Ovary (tissue), 7 donors: ENCODE measurements at regions not wholly inside any gene's neighbourhood (a gene's known extent, or its start where the extent isn't known, plus 50 kb on each side); places are given as distances from the start of the nearest gene placed in this dataset.
"Not testable (repeated sequence)": the region's sequence is repeated elsewhere in the genome, so short reads cannot be mapped to it uniquely, and the experiment has no call there.

Experiments
- DNase-seq, 5 donors: peaks; one replicate each; pipeline ENCODE4 v3.0.0-alpha.2; 2019 to 2020
- H3K27ac ChIP-seq, 2 donors: fragments of 200-600 bp; one replicate each; pipeline versions ENCODE4 v1.5.1 to v1.8.0; 2019 to 2022
- H3K27me3 ChIP-seq: fragments of 200-600 bp; one replicate; pipeline ENCODE4 v1.8.0; 2022
- H3K36me3 ChIP-seq: fragments of 200-600 bp; sonication (generic); one replicate; pipeline ENCODE4 v1.5.1; 2019
- H3K4me1 ChIP-seq: one replicate; pipeline ENCODE4 v1.8.1; 2013; ENCODE audit warnings: mild to moderate bottlenecking, moderate library complexity; ENCODE audit not compliant: insufficient read depth
- H3K4me3 ChIP-seq: fragments of 200-600 bp; sonication (generic); one replicate; pipeline ENCODE4 v1.5.1; 2017
- H3K9me3 ChIP-seq, 2 donors: fragments of 200-600 bp in 1 of 2; sonication (generic) in 1 of 2; one replicate each; pipeline versions ENCODE4 v1.5.1 to v1.8.1; 2013 to 2019; ENCODE audit warnings: mild to moderate bottlenecking in 1 of 2, moderate library complexity in 1 of 2
- EP300 ChIP-seq: sonication (generic); formaldehyde crosslinking; IDR thresholded peaks from one replicate; pipeline ENCODE4 v1.6.1; 2017; ENCODE audit warnings: antibody characterized with exemption
- POLR2A ChIP-seq: fragments of 450-650 bp; IDR thresholded peaks from one replicate; pipeline ENCODE4 v1.6.1; 2017; ENCODE audit warnings: antibody characterized with exemption, mild to moderate bottlenecking, moderate library complexity
- WGBS, 3 donors: extraction: QIAGEN DNeasy Blood & Tissue Kit in 1 of 3; methylation state at CpG; one replicate each; pipeline versions ENCODE4 v1.1.5 to v1.1.7; 2013 to 2017; 5-methylcytosine and 5-hydroxymethylcytosine counted together
- intact Hi-C, 4 donors: fragments of 100-400 bp; cut with DNase I; formaldehyde crosslinking; loops; one replicate each; pipeline versions ENCODE4 v1.11.0 to v1.15.1; 2022 to 2023
- TF ChIP-seq, protein P1 (sequence below), 3 donors: fragments of 450-650 bp in 2 of 3; fragments of 200-600 bp in 1 of 3; IDR thresholded peaks; one replicate each; pipeline versions ENCODE4 v1.5.1 to v1.8.0; 2016 to 2022; ENCODE audit warnings: antibody characterized with exemption in 3 of 3, mild to moderate bottlenecking in 1 of 3
- donor health status: DM: no; HTN: no; CAD: no; lungs with moderate emphysema.
- donor health status: DM: no; HTN: no; CAD: no.
- donor health status: Bipolar disorder and iron deficiency.
- donor health status: DM: no; HTN: no; CAD: no.
- donor health status: DM: yes; HTN: yes; CAD: no.

- H3K27me3 ChIP-seq, result no peaks in the 10 kb centered on the region
- H3K27ac ChIP-seq, result no peak overlapping the region
- H3K9me3 ChIP-seq, result no peaks in the 10 kb centered on the region
- H3K4me3 ChIP-seq, result no peak overlapping the region
- intact Hi-C loops, result no loop called here
- no peak for TF ChIP-seq POLR2A
- TF ChIP-seq, protein P1, sequence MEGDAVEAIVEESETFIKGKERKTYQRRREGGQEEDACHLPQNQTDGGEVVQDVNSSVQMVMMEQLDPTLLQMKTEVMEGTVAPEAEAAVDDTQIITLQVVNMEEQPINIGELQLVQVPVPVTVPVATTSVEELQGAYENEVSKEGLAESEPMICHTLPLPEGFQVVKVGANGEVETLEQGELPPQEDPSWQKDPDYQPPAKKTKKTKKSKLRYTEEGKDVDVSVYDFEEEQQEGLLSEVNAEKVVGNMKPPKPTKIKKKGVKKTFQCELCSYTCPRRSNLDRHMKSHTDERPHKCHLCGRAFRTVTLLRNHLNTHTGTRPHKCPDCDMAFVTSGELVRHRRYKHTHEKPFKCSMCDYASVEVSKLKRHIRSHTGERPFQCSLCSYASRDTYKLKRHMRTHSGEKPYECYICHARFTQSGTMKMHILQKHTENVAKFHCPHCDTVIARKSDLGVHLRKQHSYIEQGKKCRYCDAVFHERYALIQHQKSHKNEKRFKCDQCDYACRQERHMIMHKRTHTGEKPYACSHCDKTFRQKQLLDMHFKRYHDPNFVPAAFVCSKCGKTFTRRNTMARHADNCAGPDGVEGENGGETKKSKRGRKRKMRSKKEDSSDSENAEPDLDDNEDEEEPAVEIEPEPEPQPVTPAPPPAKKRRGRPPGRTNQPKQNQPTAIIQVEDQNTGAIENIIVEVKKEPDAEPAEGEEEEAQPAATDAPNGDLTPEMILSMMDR (IDR thresholded peaks at IDR 0.05), result no peak
- no peak for TF ChIP-seq EP300
- 60 to 80% (median 64%) methylated on average over 1 of the region's 1 CpG for WGBS, 3 donors
- no peak for DNase-seq
- H3K36me3 ChIP-seq, result no peaks in the 10 kb centered on the region
- no peaks in the 10 kb centered on the region for H3K4me1 ChIP-seq
Measured at GRCh38 chr5:26386532-26386931, 651.9 kb downstream of the CDH9 start.

- not testable (repeated sequence) for H3K9me3 ChIP-seq, H3K4me1 ChIP-seq
- 77 to 83% (median 79%) methylated on average over 4 of the region's 4 CpGs for WGBS, 3 donors
Measured at GRCh38 chr5:26364624-26365023, 673.8 kb downstream of the CDH9 start.

DNA sequence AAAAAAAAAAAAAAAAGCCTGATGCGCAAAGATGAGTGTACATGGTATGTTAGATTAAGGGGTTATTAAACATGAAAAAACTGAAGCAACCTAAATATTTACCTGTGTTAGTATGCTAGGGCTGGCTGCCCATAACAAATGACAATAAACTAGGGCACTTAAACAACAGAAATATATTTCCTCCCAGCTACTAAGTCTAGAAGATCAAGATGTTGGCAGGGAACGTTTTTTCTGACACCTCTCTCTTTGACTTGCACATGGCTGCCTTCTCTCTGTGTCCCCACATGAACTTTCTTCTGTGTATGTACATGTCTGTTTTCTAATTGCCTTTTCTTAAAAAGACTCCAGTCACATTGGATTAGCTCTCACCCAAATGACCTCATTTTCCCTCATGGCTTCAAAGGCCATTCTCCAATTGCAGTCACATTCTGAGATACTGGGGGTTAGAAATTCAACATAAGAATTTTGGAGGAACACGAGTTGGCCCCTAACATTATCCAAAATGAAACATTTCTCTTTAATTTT, 694.5 kb downstream of the CDH9 start:
- WGBS, 3 donors, result 63 to 69% (median 66%) methylated on average over 3 of the region's 3 CpGs
- no peak for TF ChIP-seq EP300
- TF ChIP-seq, protein P1 (IDR thresholded peaks at IDR 0.05), result no peak
- intact Hi-C loops, result no loop called here
- H3K4me1 ChIP-seq, result no peaks in the 10 kb centered on the region
- no peak overlapping the region for H3K27ac ChIP-seq
- no peak overlapping the region for H3K4me3 ChIP-seq
- H3K9me3 ChIP-seq, result no peaks in the 10 kb centered on the region
- no peak for DNase-seq
- H3K27me3 ChIP-seq, result no peaks in the 10 kb centered on the region
- no peaks in the 10 kb centered on the region for H3K36me3 ChIP-seq

More at GRCh38 chr5:26364624-26365023, 673.8 kb downstream of the CDH9 start:
- H3K36me3 ChIP-seq, H3K27ac ChIP-seq, H3K4me3 ChIP-seq, intact Hi-C loops, H3K27me3 ChIP-seq, DNase-seq: not testable (repeated sequence)

DNA sequence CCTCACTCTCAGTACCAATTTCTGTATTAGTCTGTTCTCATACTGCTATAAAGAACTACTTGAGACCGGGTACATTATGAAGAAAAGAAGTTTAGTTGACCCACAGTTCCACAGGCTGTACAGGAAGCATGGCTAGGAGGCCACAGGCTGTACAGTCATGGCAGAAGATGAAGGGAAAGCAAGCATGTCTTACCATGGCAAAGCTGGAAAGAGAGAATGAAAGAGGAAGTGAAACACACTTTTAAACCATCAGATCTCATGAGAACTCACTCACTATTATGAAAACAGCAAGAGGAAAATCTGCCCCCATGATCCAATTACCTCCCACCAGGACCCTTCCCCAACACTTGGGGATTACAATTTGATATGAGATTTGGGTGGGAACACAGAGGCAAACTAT, 698.8 kb downstream of the CDH9 start:
- H3K36me3 ChIP-seq, result no peaks in the 10 kb centered on the region
- no peak for TF ChIP-seq POLR2A
- TF ChIP-seq, protein P1 (IDR thresholded peaks at IDR 0.05), result no peak
- TF ChIP-seq EP300, result no peak
- intact Hi-C loops, result no loop called here
- no peak for DNase-seq
- H3K4me1 ChIP-seq, result no peaks in the 10 kb centered on the region
- H3K27ac ChIP-seq, result no peak overlapping the region
- no peaks in the 10 kb centered on the region for H3K9me3 ChIP-seq
- 55 to 76% (median 68%) methylated on average over 1 of the region's 1 CpG for WGBS, 3 donors
- H3K4me3 ChIP-seq, result no peak overlapping the region
- no peaks in the 10 kb centered on the region for H3K27me3 ChIP-seq

DNA sequence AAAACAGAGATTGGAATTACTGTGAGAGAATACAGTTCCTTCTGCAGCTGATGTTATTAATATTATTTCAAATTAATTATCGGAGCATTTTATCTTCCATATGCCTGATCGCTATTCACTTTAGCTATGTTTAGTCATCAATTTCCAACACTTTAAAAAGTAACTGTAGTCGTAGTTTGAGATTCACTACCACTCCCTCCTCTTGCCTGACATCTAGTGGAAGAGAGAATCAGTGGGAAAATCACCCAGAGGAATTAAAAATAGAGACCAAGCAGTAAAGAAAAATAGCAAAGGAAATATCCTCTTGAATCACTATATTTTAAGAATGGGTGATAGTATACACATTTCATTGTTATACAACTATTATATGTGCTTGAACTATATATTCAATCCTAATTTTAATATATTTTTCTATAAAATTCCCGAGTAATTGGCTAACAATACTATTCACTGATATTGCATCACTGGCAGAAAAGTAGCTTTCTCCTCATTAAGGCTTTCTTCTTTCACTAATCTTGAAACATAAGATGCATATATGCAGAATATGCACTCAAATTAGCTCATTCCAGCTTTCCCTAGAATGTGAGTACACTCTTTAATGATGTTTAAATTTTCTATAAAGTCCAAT, 708.7 kb downstream of the CDH9 start:
- TF ChIP-seq, protein P1 (IDR thresholded peaks at IDR 0.05), result no peak
- TF ChIP-seq EP300, result no peak
- TF ChIP-seq POLR2A, result no peak
- intact Hi-C loops, result no loop called here

More for the DNA sequence above, 708.7 kb downstream of the CDH9 start:
- no peaks in the 10 kb centered on the region for H3K9me3 ChIP-seq
- no peaks in the 10 kb centered on the region for H3K4me1 ChIP-seq
- no peak for DNase-seq
- H3K36me3 ChIP-seq, result no peaks in the 10 kb centered on the region
- H3K27ac ChIP-seq, result no peak overlapping the region
- H3K27me3 ChIP-seq, result no peaks in the 10 kb centered on the region
- 14 to 19% (median 19%) methylated on average over 4 of the region's 4 CpGs for WGBS, 3 donors
- H3K4me3 ChIP-seq, result no peak overlapping the region
